ENCODE measurements at regions not wholly inside any gene's neighbourhood (a gene's known extent, or its start where the extent isn't known, plus 50 kb on each side); places are given as distances from the start of the nearest gene placed in this dataset.

GRCh38 chr4:126778348-126778747 lies 854.4 kb upstream of the INTU start:
- Histone ChIP-seq H3K4me1 (replicated peaks in 1 of 2) (no peaks in the 10 kb centered on the region), H3K27ac (no peak overlapping the region), H3K9me3 (replicated peaks in 1 of 3) (no peaks in the 10 kb centered on the region), H3K27me3 (no peaks in the 10 kb centered on the region), H3K36me3 (replicated peaks in 1 of 2) (no peaks in the 10 kb centered on the region), H3K4me3 (no peak overlapping the region)
- 37 to 47% (median 41%) methylated on average over 3 of the region's 3 CpGs for WGBS, 4 donors
- no peak for DNase-seq
- TF ChIP-seq CTCF (IDR thresholded peaks at IDR 0.05) (no peak), POLR2A (IDR thresholded peaks at IDR 0.05) (no peak)
- intact Hi-C loops (cut with DNase I): no loop called here

DNA sequence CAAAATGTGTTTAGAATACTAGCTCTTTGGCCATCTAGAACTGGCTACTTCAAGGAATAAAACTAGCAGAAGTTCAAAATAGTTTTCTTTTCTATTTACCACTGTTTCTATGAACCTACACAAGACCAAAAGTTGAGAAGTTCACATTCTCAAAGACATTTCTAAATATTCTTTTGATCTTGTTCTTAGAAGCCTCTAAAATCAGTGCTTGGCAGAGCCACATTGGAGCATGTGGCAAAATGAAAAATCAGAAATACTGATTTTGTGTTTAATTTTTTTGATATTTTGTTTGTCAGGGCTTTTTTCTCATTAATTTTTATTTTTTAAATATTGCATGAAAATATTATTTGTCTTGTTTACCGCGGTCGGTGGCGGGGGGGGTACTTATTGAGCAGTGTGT lies 853.8 kb upstream of the INTU start:
- H3K27ac ChIP-seq: no peak overlapping the region
- no peaks in the 10 kb centered on the region for H3K9me3 ChIP-seq (replicated peaks in 1 of 3)
- H3K27me3 ChIP-seq: no peaks in the 10 kb centered on the region
- no peak overlapping the region for H3K4me3 ChIP-seq
- WGBS, 4 donors: 82 to 96% (median 94%) methylated on average over 4 of the region's 4 CpGs
- no peak for DNase-seq
- no peaks in the 10 kb centered on the region for H3K36me3 ChIP-seq (replicated peaks in 1 of 2)
- intact Hi-C loops (cut with DNase I): no loop called here
- no peaks in the 10 kb centered on the region for H3K4me1 ChIP-seq (replicated peaks in 1 of 2)
- no peak for TF ChIP-seq CTCF (IDR thresholded peaks at IDR 0.05)
- TF ChIP-seq POLR2A (IDR thresholded peaks at IDR 0.05): no peak

- Histone ChIP-seq H3K36me3 (replicated peaks in 1 of 2) (no peaks in the 10 kb centered on the region), H3K27ac (no peak overlapping the region), H3K9me3 (replicated peaks in 1 of 3) (no peaks in the 10 kb centered on the region), H3K4me1 (replicated peaks in 1 of 2) (no peaks in the 10 kb centered on the region), H3K27me3 (no peaks in the 10 kb centered on the region), H3K4me3 (no peak overlapping the region)
- DNase-seq: no peak
- 77 to 92% (median 87%) methylated on average over 13 to 22 of the region's 22 CpGs for WGBS, 4 donors
- intact Hi-C loops (cut with DNase I): no loop called here
- TF ChIP-seq CTCF (IDR thresholded peaks at IDR 0.05) (no peak), POLR2A (IDR thresholded peaks at IDR 0.05) (no peak)
Observed at GRCh38 chr4:126779436-126780166, 853.2 kb upstream of the INTU start.

DNA sequence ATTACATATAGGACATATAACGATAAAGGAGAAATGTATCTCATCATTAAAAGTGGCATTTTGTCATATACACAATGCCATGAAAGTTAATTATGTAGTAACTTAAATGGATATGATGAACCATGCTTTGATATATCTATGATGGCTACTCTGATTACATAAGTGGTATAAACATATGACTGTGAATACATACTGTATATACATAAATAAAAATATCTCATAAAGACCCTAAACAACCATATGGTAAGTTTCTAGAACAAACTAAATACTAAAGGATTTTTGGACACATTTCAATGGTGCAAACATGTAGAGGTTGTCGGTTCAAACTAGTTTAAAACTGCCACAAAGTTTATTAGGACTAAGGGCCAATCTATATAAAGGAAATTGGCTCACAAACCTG lies 849.6 kb upstream of the INTU start:
- 74 to 84% (median 77%) methylated on average over 2 of the region's 2 CpGs for WGBS, 4 donors
- Histone ChIP-seq H3K4me1 (replicated peaks in 1 of 2) (no peaks in the 10 kb centered on the region), H3K4me3 (no peak overlapping the region), H3K27ac (no peak overlapping the region), H3K36me3 (replicated peaks in 1 of 2) (no peaks in the 10 kb centered on the region), H3K27me3 (no peaks in the 10 kb centered on the region), H3K9me3 (replicated peaks in 1 of 3) (no peaks in the 10 kb centered on the region)
- no peak for DNase-seq
- TF ChIP-seq POLR2A (IDR thresholded peaks at IDR 0.05) (no peak), CTCF (IDR thresholded peaks at IDR 0.05) (no peak)
- intact Hi-C loops (cut with DNase I): no loop called here
